ENCODE measurements at regions not wholly inside any gene's neighbourhood (a gene's known extent, or its start where the extent isn't known, plus 50 kb on each side); places are given as distances from the start of the nearest gene placed in this dataset.

GRCh38 chr22:48060266-48060665 lies 1297.8 kb downstream of the TBC1D22A start:
- TF ChIP-seq CTCF (IDR thresholded peaks at IDR 0.05) = no peak
- no peak for TF ChIP-seq POLR2A (IDR thresholded peaks at IDR 0.05)
- no peak for TF ChIP-seq POLR2AphosphoS5 (IDR thresholded peaks at IDR 0.05)
- TF ChIP-seq EP300 (IDR thresholded peaks at IDR 0.05) = no peak
